H9 (cell line): ENCODE measurements at regions not wholly inside any gene's neighbourhood (a gene's known extent, or its start where the extent isn't known, plus 50 kb on each side); places are given as distances from the start of the nearest gene placed in this dataset.

Experiments
- DNase-seq: peaks from one replicate; pipeline ENCODE4 v3.0.0-alpha.2; 2017
- H2AFZ ChIP-seq: one replicate; pipeline ENCODE4 v1.6.1; 2013; ENCODE audit warnings: mild to moderate bottlenecking, low read length, control low read depth, moderate library complexity
- H2AK5ac ChIP-seq: 2 replicates; pipeline ENCODE4 v1.6.1; 2013; ENCODE audit warnings: low read length, control low read depth, mixed read lengths; ENCODE audit not compliant: insufficient read length
- H2BK120ac ChIP-seq: one replicate; pipeline ENCODE4 v1.6.1; 2013; ENCODE audit warnings: low read depth, mild to moderate bottlenecking, low read length, control low read depth, inconsistent platforms; ENCODE audit not compliant: poor library complexity, severe bottlenecking
- H2BK12ac ChIP-seq: 2 replicates; pipeline ENCODE4 v1.6.1; 2013; ENCODE audit warnings: low read length, control low read depth, mixed read lengths, low read depth; ENCODE audit not compliant: insufficient read length
- H2BK15ac ChIP-seq: 2 replicates; pipeline ENCODE4 v1.6.1; 2013; ENCODE audit warnings: low read depth, low read length, control low read depth
- H2BK20ac ChIP-seq: one replicate; pipeline ENCODE4 v1.6.1; 2013; ENCODE audit warnings: low read depth, mild to moderate bottlenecking, low read length, control low read depth, inconsistent platforms; ENCODE audit not compliant: poor library complexity, severe bottlenecking
- H2BK5ac ChIP-seq: 2 replicates; pipeline ENCODE4 v1.6.1; 2013; ENCODE audit warnings: low read length, control low read depth, mixed read lengths; ENCODE audit not compliant: insufficient read length
- H3K14ac ChIP-seq: 2 replicates; pipeline ENCODE4 v1.6.1; 2013; ENCODE audit warnings: low read length, control low read depth; ENCODE audit not compliant: insufficient read depth
- H3K18ac ChIP-seq: 2 replicates; pipeline ENCODE4 v1.6.1; 2013; ENCODE audit warnings: low read depth, mild to moderate bottlenecking, mixed read lengths, low read length, control low read depth; ENCODE audit not compliant: insufficient read length
- H3K23ac ChIP-seq: 2 replicates; pipeline ENCODE4 v1.6.1; 2013; ENCODE audit warnings: low read length, control low read depth, mixed read lengths, low read depth; ENCODE audit not compliant: insufficient read length
- H3K23me2 ChIP-seq: 2 replicates; pipeline ENCODE4 v1.6.1; 2013; ENCODE audit warnings: low read depth, mild to moderate bottlenecking, mixed read lengths, low read length, control low read depth; ENCODE audit not compliant: insufficient read length, poor library complexity, severe bottlenecking
- H3K27ac ChIP-seq: 2 replicates; pipeline ENCODE4 v1.5.1; 2013; ENCODE audit warnings: low read length, control low read depth, mixed read lengths, low read depth; ENCODE audit not compliant: insufficient read length
- H3K27me3 ChIP-seq: 2 replicates; pipeline ENCODE4 v1.6.1; 2013; ENCODE audit warnings: low read length, control low read depth, inconsistent platforms; ENCODE audit not compliant: insufficient read depth
- H3K4ac ChIP-seq: 2 replicates; pipeline ENCODE4 v1.6.1; 2013; ENCODE audit warnings: low read depth, mild to moderate bottlenecking, control low read depth, inconsistent platforms, low read length, moderate library complexity
- H3K4me1 ChIP-seq: 2 replicates; pipeline ENCODE4 v1.6.1; 2013; ENCODE audit warnings: low read length, control low read depth, inconsistent platforms; ENCODE audit not compliant: insufficient read depth
- H3K4me2 ChIP-seq: 2 replicates; pipeline ENCODE4 v1.6.1; 2013; ENCODE audit warnings: low read length, control low read depth, mixed read lengths; ENCODE audit not compliant: insufficient read length, insufficient read depth
- H3K56ac ChIP-seq: 2 replicates; pipeline ENCODE4 v1.6.1; 2013; ENCODE audit warnings: low read depth, mild to moderate bottlenecking, mixed read lengths, low read length, control low read depth; ENCODE audit not compliant: insufficient read length
- H3K79me1 ChIP-seq: 2 replicates; pipeline ENCODE4 v1.6.1; 2013; ENCODE audit warnings: low read depth, mild to moderate bottlenecking, moderate library complexity, low read length, control low read depth, inconsistent platforms; ENCODE audit not compliant: insufficient read depth, poor library complexity, severe bottlenecking
- H3K79me2 ChIP-seq: 2 replicates; pipeline ENCODE4 v1.6.1; 2013; ENCODE audit warnings: low read length, control low read depth, inconsistent platforms; ENCODE audit not compliant: insufficient read depth
- H3K9ac ChIP-seq: 2 replicates; pipeline ENCODE4 v1.6.1; 2013; ENCODE audit warnings: low read length, control low read depth, mixed read lengths; ENCODE audit not compliant: insufficient read length; ENCODE audit errors: extremely low read depth
- H3K9me3 ChIP-seq: one replicate; pipeline ENCODE4 v1.6.1; 2013; ENCODE audit warnings: low read depth, low read length, inconsistent platforms; ENCODE audit not compliant: control insufficient read depth
- H3T11ph ChIP-seq: one replicate; pipeline ENCODE4 v1.6.1; 2013; ENCODE audit warnings: mild to moderate bottlenecking, low read length, control low read depth, inconsistent platforms
- H4K20me1 ChIP-seq: one replicate; pipeline ENCODE4 v1.6.1; 2013; ENCODE audit not compliant: control insufficient read depth, insufficient read length, insufficient read depth
- H4K5ac ChIP-seq: 2 replicates; pipeline ENCODE4 v1.6.1; 2013; ENCODE audit warnings: low read depth, mild to moderate bottlenecking, mixed read lengths, low read length, control low read depth; ENCODE audit not compliant: insufficient read length
- H4K8ac ChIP-seq: replicated peaks from 2 replicates; pipeline ENCODE4 v1.6.1; 2013; ENCODE audit warnings: low read length, control low read depth, mixed read lengths, low read depth; ENCODE audit not compliant: insufficient read length
- H4K91ac ChIP-seq: 2 replicates; pipeline ENCODE4 v1.6.1; 2013; ENCODE audit warnings: low read depth, mild to moderate bottlenecking, moderate library complexity, mixed read lengths, low read length, control low read depth; ENCODE audit not compliant: insufficient read length
- H3K27ac Mint-ChIP-seq, 3 experiments: 2 replicates in 2 of 3; 3 replicates in 1 of 3; pipeline ENCODE4 v1.8.0; 2020 to 2021; ENCODE audit warnings: mixed read lengths in 3 of 3, mild to moderate bottlenecking in 1 of 3, moderate library complexity in 1 of 3
- H3K27me3 Mint-ChIP-seq: 2 replicates; pipeline ENCODE4 v1.8.0; 2021; ENCODE audit warnings: low read depth, mild to moderate bottlenecking, moderate library complexity, mixed read lengths
- H3K36me3 Mint-ChIP-seq, 3 experiments: 2 replicates in 2 of 3; 3 replicates in 1 of 3; pipeline ENCODE4 v1.8.0; 2020 to 2021; ENCODE audit warnings: low read depth in 3 of 3, mixed read lengths in 3 of 3; ENCODE audit not compliant: insufficient read depth in 1 of 3
- H3K4me1 Mint-ChIP-seq, 2 experiments: 2 replicates each; pipeline ENCODE4 v1.8.0; 2020; ENCODE audit warnings: mixed read lengths in 2 of 2
- H3K4me3 Mint-ChIP-seq, 2 experiments: 2 replicates in 1 of 2; 3 replicates in 1 of 2; pipeline ENCODE4 v1.8.0; 2020 to 2021; ENCODE audit warnings: mild to moderate bottlenecking in 2 of 2, mixed read lengths in 2 of 2, moderate library complexity in 1 of 2
- H3K9me3 Mint-ChIP-seq, 2 experiments: 2 replicates in 1 of 2; 3 replicates in 1 of 2; pipeline ENCODE4 v1.8.0; 2020; ENCODE audit warnings: mild to moderate bottlenecking in 2 of 2, mixed read lengths in 2 of 2, moderate library complexity in 1 of 2
- CTCF ChIP-seq: fragments of 200-600 bp; sonication (generic); conservative IDR thresholded peaks from 3 replicates; pipeline ENCODE4 v1.8.0; 2021; ENCODE audit warnings: antibody characterized with exemption, mild to moderate bottlenecking
- WGBS: extraction: QIAGEN DNeasy Blood & Tissue Kit; methylation state at CpG from one replicate; pipeline ENCODE4 v1.1.7; 2013; ENCODE audit warnings: missing lambda C conversion rate, low lambda C conversion rate, mixed read lengths; ENCODE audit not compliant: insufficient read length; ENCODE audit errors: extremely low coverage; 5-methylcytosine and 5-hydroxymethylcytosine counted together

DNA sequence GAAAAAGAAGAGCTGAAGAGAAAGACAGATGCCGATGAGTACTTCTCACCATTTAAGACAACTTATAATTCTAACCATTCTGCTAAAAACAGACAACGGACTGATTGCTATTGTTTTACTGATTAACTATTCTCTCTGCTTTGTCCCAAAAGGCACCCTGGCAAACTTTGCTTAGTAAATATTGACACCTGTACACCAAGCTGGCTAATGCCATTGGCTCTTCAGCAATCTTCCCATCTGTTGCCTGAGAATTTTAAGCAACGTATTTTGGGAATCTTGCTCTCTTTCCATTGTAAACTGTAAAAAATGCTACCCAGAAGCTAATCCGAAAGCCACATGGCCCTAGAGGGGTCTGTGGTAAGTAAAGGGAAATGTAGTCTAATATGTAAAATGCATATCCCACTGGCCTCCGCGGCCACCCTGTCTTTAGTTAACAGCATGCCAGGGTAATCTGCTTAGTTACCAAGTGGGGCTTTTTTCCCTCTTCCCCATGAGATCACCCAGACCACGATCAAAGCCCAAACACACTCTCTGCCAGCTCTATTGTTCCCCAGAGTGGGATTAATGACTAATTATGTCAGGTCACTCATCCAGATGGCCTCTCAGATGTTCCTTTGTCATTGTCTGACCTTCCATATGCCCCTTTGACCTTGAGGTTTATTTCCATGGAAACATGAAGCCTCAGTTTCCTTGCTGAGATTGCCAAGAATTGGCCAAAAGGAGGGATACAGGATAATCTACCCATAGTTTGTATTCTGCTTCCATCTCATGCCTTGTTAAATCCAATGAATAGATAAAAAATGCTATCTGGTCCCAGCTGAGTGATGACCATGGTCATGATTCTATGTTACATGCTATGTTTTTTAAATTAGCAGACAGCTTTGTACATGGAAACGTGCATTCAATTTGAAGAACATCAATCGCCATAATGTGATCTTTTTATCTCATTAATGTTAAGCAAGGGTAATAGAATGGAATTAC, 216.4 kb upstream of the MCHR2 start:
- H3K79me2 ChIP-seq = no peaks in the 10 kb centered on the region
- no peak overlapping the region for H3K14ac ChIP-seq
- H2BK15ac ChIP-seq = no peak overlapping the region
- H2BK12ac ChIP-seq = no peak overlapping the region
- H3K23ac ChIP-seq = no peak overlapping the region
- H3K4me1 ChIP-seq = peaks cover 3% of the 10 kb centered on the region; the same call in 1 of the 2 replicates
- H3K56ac ChIP-seq = no peak overlapping the region
- no peak overlapping the region for H2AFZ ChIP-seq
- H3K27me3 ChIP-seq = no peaks in the 10 kb centered on the region
- H3K18ac ChIP-seq = no peak overlapping the region
- Mint-ChIP-seq H3K27ac (no peak overlapping the region), H3K4me1 (peaks cover 10 to 13% of the 10 kb centered on the region in 2 experiments), H3K27me3 (no peaks in the 10 kb centered on the region), H3K4me3 (no peak overlapping the region), H3K36me3 (no peaks in the 10 kb centered on the region), H3K9me3 (no peaks in the 10 kb centered on the region)
- DNase-seq = no peak
- no peak overlapping the region for H2AK5ac ChIP-seq
- no peak for TF ChIP-seq CTCF
- H3K23me2 ChIP-seq = no peaks in the 10 kb centered on the region
- no peak overlapping the region for H2BK5ac ChIP-seq
- no peaks in the 10 kb centered on the region for H3K79me1 ChIP-seq
- H4K91ac ChIP-seq = no peak overlapping the region
- no peak overlapping the region for H2BK120ac ChIP-seq
- no CpG with 5 or more reads among the region's 9 CpGs for WGBS
- H3K4ac ChIP-seq = no peak overlapping the region
- H2BK20ac ChIP-seq = no peak overlapping the region
- H4K8ac ChIP-seq = no peak overlapping the region
- no peaks in the 10 kb centered on the region for H3K9me3 ChIP-seq
- no peak overlapping the region for H3K4me2 ChIP-seq
- H3T11ph ChIP-seq = no peak overlapping the region
- no peak overlapping the region for H3K27ac ChIP-seq
- H3K9ac ChIP-seq = no peak overlapping the region
- H4K5ac ChIP-seq = no peak overlapping the region
- no peaks in the 10 kb centered on the region for H4K20me1 ChIP-seq
